T-helper 17 cell (primary cell): ENCODE measurements at regions not wholly inside any gene's neighbourhood (a gene's known extent, or its start where the extent isn't known, plus 50 kb on each side); places are given as distances from the start of the nearest gene placed in this dataset.

Experiments
- ATAC-seq: fragments of 150-1000 bp; cut with Tn5 transposase; 2 replicates; pipeline ENCODE4 v1.10.0; 2021; ENCODE audit warnings: mild to moderate bottlenecking, moderate library complexity
- DNase-seq, 3 donors: peaks; one replicate each; pipeline versions ENCODE4 v3.0.0 to v3.0.0-alpha.2; 2020 to 2021
- H3K9me3 ChIP-seq: one replicate; pipeline ENCODE4 v1.7.0; 2013; ENCODE audit warnings: low read length, mild to moderate bottlenecking; ENCODE audit not compliant: control insufficient read depth, poor library complexity, severe bottlenecking
- H3K27ac Mint-ChIP-seq: one replicate; pipeline ENCODE4 v1.8.0; 2022; ENCODE audit warnings: mild to moderate bottlenecking, moderate library complexity, mixed read lengths
- H3K27me3 Mint-ChIP-seq: one replicate; pipeline ENCODE4 v1.8.0; 2022; ENCODE audit warnings: mixed read lengths
- H3K36me3 Mint-ChIP-seq: one replicate; pipeline ENCODE4 v1.8.0; 2022; ENCODE audit warnings: low read depth, mixed read lengths
- H3K4me1 Mint-ChIP-seq: one replicate; pipeline ENCODE4 v1.8.0; 2022; ENCODE audit warnings: mild to moderate bottlenecking, mixed read lengths
- H3K4me3 Mint-ChIP-seq: one replicate; pipeline ENCODE4 v1.8.0; 2022; ENCODE audit warnings: mild to moderate bottlenecking, moderate library complexity, mixed read lengths

- H3K27ac Mint-ChIP-seq, result no peak overlapping the region
- no peak for ATAC-seq
- H3K4me1 Mint-ChIP-seq, result peaks cover 7% of the 10 kb centered on the region
- H3K4me3 Mint-ChIP-seq, result no peak overlapping the region
- no peaks in the 10 kb centered on the region for H3K27me3 Mint-ChIP-seq
- H3K9me3 ChIP-seq, result no peaks in the 10 kb centered on the region
- no peak for DNase-seq
- peaks cover 3% of the 10 kb centered on the region for H3K36me3 Mint-ChIP-seq
Measured at GRCh38 chr21:33988237-33989017, 72.8 kb upstream of the ATP5PO start.

GRCh38 chr21:33987461-33987860 lies 71.9 kb upstream of the ATP5PO start:
- H3K27me3 Mint-ChIP-seq, result no peaks in the 10 kb centered on the region
- DNase-seq (no peak), ATAC-seq (no peak)
- H3K9me3 ChIP-seq, result no peaks in the 10 kb centered on the region
- no peak overlapping the region for H3K27ac Mint-ChIP-seq
- H3K4me3 Mint-ChIP-seq, result no peak overlapping the region
- H3K4me1 Mint-ChIP-seq, result peaks cover 7% of the 10 kb centered on the region
- H3K36me3 Mint-ChIP-seq, result peaks cover 3% of the 10 kb centered on the region

- Mint-ChIP-seq H3K27ac (peak overlapping the region; percentile 27), H3K27me3 (no peaks in the 10 kb centered on the region), H3K36me3 (no peaks in the 10 kb centered on the region), H3K4me3 (no peak overlapping the region), H3K4me1 (peaks cover 7% of the 10 kb centered on the region)
- no peaks in the 10 kb centered on the region for H3K9me3 ChIP-seq
- ATAC-seq, result no peak
- no peak for DNase-seq
Measured at GRCh38 chr21:33985117-33986050, 69.8 kb upstream of the ATP5PO start.

GRCh38 chr21:33984021-33984481 lies 68.4 kb upstream of the ATP5PO start:
- no peak for ATAC-seq
- no peaks in the 10 kb centered on the region for H3K36me3 Mint-ChIP-seq
- no peak overlapping the region for H3K4me3 Mint-ChIP-seq
- no peak for DNase-seq
- no peaks in the 10 kb centered on the region for H3K27me3 Mint-ChIP-seq
- H3K4me1 Mint-ChIP-seq, result peaks cover 9% of the 10 kb centered on the region
- H3K27ac Mint-ChIP-seq, result peak overlapping the region; percentile 3
- no peaks in the 10 kb centered on the region for H3K9me3 ChIP-seq

DNA sequence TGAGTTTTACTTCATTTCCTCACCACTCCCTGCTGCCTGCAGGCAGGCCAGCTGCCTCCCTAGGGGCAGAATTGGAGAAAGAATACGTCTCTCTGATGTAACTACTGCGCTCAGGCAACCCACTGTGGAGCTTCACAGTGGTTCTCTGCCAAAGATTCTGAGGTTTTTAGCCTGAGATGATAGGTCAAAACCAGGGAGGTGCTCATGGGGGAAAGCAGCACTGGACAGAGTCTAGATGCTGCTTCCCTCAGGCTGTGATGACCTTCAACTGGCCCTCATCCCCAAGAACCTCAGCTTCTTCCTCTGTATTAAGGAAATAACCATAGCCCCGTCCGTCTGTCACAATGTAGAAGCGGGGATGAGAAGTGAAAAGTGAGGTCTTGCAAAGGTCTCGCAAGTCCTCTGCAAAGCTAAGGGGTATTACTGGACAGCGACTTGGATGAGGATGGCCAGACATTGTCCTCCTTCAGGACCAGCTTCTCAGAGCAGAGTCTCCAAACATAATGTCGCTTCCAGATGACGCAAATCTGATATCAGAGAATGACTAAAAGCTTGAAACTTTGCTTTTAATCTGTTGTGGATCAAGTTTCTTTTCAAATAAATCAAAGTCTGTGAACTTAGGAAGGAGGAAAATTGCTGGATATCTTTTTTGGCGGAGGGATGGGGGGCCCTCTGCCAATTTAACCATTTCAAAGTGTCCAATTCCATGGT lies 65.9 kb upstream of the ATP5PO start:
- peaks cover 28% of the 10 kb centered on the region for H3K4me1 Mint-ChIP-seq
- no peak overlapping the region for H3K4me3 Mint-ChIP-seq
- no peaks in the 10 kb centered on the region for H3K27me3 Mint-ChIP-seq
- H3K36me3 Mint-ChIP-seq, result no peaks in the 10 kb centered on the region
- ATAC-seq (no peak), DNase-seq (no peak)
- H3K9me3 ChIP-seq, result no peaks in the 10 kb centered on the region
- H3K27ac Mint-ChIP-seq, result no peak overlapping the region

DNA sequence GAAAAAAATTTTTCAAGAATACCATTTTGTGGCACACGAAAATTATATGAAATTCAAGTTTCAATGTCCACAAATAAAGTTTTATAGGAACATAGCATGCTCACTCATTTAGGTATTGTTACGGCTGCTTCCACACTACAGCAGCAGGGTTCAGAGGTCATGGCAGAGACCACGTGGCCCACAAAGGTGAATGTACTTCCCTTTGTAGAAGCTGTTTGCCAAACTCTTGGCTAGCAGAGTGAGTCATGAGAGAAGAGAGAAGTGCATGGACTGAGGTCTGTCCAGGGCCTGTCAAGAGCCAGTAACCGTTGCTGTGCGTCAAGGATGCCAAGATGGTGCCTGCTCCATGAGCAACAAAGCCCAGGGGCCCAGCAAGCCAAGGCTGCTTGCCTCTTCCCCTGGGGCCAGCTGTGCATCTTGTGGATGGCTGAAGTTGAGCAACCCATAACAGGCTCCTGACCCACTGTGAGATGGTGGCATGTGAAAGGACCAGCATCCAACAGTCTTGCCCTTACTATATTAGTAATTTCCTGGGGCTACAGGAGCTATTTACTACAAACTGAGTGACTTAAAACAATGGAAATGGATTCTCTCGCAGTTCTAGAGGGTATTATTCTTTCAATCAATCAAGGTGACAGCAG lies 64.8 kb upstream of the ATP5PO start:
- H3K4me1 Mint-ChIP-seq, result peaks cover 35% of the 10 kb centered on the region
- H3K27ac Mint-ChIP-seq, result peak overlapping the region; percentile 21
- H3K4me3 Mint-ChIP-seq, result no peak overlapping the region
- ATAC-seq, result no peak
- H3K9me3 ChIP-seq, result no peaks in the 10 kb centered on the region
- no peaks in the 10 kb centered on the region for H3K36me3 Mint-ChIP-seq
- H3K27me3 Mint-ChIP-seq, result no peaks in the 10 kb centered on the region
- no peak for DNase-seq

- DNase-seq (no peak), ATAC-seq (no peak)
- Mint-ChIP-seq H3K4me1 (peaks cover 37% of the 10 kb centered on the region), H3K27ac (no peak overlapping the region), H3K27me3 (no peaks in the 10 kb centered on the region), H3K36me3 (no peaks in the 10 kb centered on the region), H3K4me3 (peak overlapping the region; percentile 39)
- H3K9me3 ChIP-seq, result no peaks in the 10 kb centered on the region
Measured at GRCh38 chr21:33978585-33978984, 63.0 kb upstream of the ATP5PO start.

- H3K36me3 Mint-ChIP-seq, result no peaks in the 10 kb centered on the region
- H3K27ac Mint-ChIP-seq, result peak overlapping the region; percentile 92
- peaks cover 37% of the 10 kb centered on the region for H3K4me1 Mint-ChIP-seq
- no peak overlapping the region for H3K4me3 Mint-ChIP-seq
- H3K9me3 ChIP-seq, result no peaks in the 10 kb centered on the region
- no peak for DNase-seq
- no peak for ATAC-seq
- no peaks in the 10 kb centered on the region for H3K27me3 Mint-ChIP-seq
Measured at GRCh38 chr21:33977721-33978369, 62.2 kb upstream of the ATP5PO start.

DNA sequence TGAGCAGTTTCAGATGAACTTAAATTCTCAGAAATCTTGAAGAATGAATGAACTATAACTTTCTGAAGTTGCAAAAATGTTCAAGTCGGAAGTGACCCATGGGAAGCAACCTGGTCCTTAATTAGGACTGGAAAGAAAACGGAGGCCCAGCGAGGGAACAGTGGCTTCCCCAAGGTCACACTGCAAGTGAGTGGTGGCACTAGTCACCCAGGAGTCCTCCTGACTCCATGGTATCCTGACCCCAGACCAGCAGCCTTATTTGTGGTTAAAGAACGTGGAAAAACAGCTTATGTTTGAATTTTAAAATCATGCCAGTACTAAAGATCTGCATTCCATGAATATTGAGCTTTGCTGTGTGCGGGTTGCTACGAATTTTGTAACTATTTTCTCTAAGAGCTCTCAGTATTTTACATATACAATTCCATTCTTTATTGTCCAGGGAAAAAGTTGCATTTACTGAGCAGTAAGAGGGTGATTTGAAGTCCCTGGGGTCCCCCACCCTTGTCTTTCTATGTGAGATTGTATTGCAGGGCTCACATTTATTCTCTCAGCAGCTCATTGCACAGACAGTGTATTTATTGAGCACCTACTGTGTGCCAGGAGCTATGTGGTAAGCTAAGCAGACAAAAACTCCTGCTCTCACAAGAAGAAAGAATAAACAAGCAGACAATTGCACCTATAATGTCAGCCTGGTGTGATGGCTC lies 61.6 kb upstream of the ATP5PO start:
- Mint-ChIP-seq H3K4me1 (peaks cover 39% of the 10 kb centered on the region), H3K27ac (peak overlapping the region; percentile 92), H3K36me3 (no peaks in the 10 kb centered on the region), H3K4me3 (peak overlapping the region; percentile 86), H3K27me3 (no peaks in the 10 kb centered on the region)
- no peaks in the 10 kb centered on the region for H3K9me3 ChIP-seq
- DNase-seq, result no peak
- no peak for ATAC-seq

- Mint-ChIP-seq H3K27me3 (no peaks in the 10 kb centered on the region), H3K27ac (peak overlapping the region; percentile 92), H3K4me1 (peaks cover 45% of the 10 kb centered on the region), H3K4me3 (peak overlapping the region; percentile 86), H3K36me3 (peaks cover 4% of the 10 kb centered on the region)
- peak; percentile 79 for ATAC-seq
- DNase-seq, result peak in 2 of 3 donors; percentile 24 to 32
- no peaks in the 10 kb centered on the region for H3K9me3 ChIP-seq
Measured at GRCh38 chr21:33976082-33977016, 60.7 kb upstream of the ATP5PO start.

DNA sequence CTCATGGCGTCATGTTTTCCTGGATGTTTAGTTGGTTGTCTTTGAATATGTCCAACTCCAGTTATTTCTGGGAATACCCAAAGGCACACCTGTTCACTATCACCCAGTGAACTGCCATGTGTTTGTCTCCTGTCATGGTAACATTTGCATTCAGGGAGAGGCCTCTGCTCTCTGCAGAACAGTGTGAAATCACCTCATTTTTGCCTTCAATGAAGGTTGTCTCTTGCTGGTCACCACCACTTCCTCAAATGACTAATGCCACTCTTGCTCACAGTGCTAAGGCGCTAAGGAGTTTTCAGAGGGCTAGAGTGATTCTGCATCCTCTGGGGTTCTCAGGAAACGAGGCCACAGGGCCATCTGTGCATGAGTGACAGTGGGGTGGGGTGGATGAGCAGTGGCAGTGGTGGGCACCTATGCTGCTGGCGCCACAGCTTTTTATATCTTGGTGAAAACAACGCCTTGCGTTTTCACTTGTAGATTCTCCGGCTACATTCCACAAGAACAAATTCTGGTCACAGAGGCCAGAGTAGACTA lies 60.0 kb upstream of the ATP5PO start:
- Mint-ChIP-seq H3K4me3 (peak overlapping the region; percentile 86), H3K27me3 (no peaks in the 10 kb centered on the region), H3K27ac (peak overlapping the region; percentile 92), H3K36me3 (peaks cover 5% of the 10 kb centered on the region), H3K4me1 (peaks cover 45% of the 10 kb centered on the region)
- DNase-seq, result peak in 1 of 3 donors; percentile 20
- ATAC-seq, result peak; percentile 76
- no peaks in the 10 kb centered on the region for H3K9me3 ChIP-seq
